Endothelial cell (in vitro differentiated cells): ENCODE measurements at regions not wholly inside any gene's neighbourhood (a gene's known extent, or its start where the extent isn't known, plus 50 kb on each side); places are given as distances from the start of the nearest gene placed in this dataset.

Source experiments
- DNase-seq: peaks from one replicate; pipeline ENCODE4 v3.0.0; 2021; ENCODE audit warnings: low spot score
- H3K27ac Mint-ChIP-seq: one replicate; pipeline ENCODE4 v1.8.0; 2021; ENCODE audit warnings: mixed read lengths, inconsistent platforms; ENCODE audit not compliant: unreplicated experiment
- H3K27me3 Mint-ChIP-seq: one replicate; pipeline ENCODE4 v1.8.0; 2021; ENCODE audit warnings: mild to moderate bottlenecking, moderate library complexity, mixed read lengths, inconsistent platforms; ENCODE audit not compliant: unreplicated experiment
- H3K36me3 Mint-ChIP-seq: one replicate; pipeline ENCODE4 v1.8.0; 2021; ENCODE audit warnings: mild to moderate bottlenecking, low read depth, mixed read lengths, inconsistent platforms; ENCODE audit not compliant: unreplicated experiment
- H3K4me1 Mint-ChIP-seq: one replicate; pipeline ENCODE4 v1.8.0; 2021; ENCODE audit warnings: mild to moderate bottlenecking, mixed read lengths, inconsistent platforms; ENCODE audit not compliant: unreplicated experiment
- H3K4me3 Mint-ChIP-seq: one replicate; pipeline ENCODE4 v1.8.0; 2021; ENCODE audit warnings: mild to moderate bottlenecking, mixed read lengths, inconsistent platforms; ENCODE audit not compliant: unreplicated experiment
- H3K9me3 Mint-ChIP-seq: one replicate; pipeline ENCODE4 v1.8.0; 2021; ENCODE audit warnings: mixed read lengths, inconsistent platforms; ENCODE audit not compliant: unreplicated experiment
- CTCF ChIP-seq: fragments of 200-600 bp; sonication (generic); IDR thresholded peaks from one replicate; pipeline ENCODE4 v1.5.0; 2021; ENCODE audit warnings: antibody characterized with exemption; ENCODE audit not compliant: unreplicated experiment

DNA sequence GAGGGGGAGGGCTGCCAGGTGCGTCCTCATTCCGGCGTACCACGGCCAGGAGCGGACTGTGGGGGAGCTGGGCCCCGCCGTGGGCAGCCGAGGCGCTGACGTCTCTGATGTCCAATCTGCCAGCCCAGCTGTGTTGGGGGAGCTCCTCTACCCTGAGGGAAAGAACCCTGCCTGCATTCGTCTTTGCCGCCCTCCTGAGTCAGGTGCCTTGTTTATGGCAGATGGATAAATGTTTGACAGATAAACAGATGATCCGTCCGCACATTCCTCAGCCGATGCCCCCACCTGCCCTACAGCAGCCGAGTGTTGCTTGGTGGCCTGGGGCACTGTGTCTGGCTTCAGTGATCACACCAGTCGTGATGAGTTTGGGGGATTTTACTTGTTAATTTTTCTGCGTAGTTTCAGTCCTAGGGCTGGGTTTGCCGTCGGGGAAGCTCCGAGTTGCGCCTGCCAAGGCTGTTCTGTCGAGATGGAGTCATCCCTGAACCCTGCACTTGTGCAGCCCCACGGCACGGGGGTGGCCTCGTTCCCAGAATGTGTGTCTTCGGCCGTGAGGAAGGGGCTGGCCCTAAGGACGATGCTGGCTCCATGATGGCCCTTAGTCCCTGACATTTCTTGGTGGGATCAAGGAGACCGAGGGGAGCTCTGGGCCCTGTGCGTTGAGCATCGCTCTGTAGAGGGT, 1083.9 kb downstream of the BRD1 start:
- Mint-ChIP-seq H3K27me3 (peaks cover 2% of the 10 kb centered on the region), H3K4me3 (no peak overlapping the region), H3K36me3 (no peaks in the 10 kb centered on the region), H3K4me1 (no peaks in the 10 kb centered on the region), H3K27ac (peak overlapping the region; percentile 80), H3K9me3 (no peaks in the 10 kb centered on the region)
- no peak for TF ChIP-seq CTCF
- DNase-seq = no peak

GRCh38 chr22:48742556-48743343, 1084.9 kb downstream of the BRD1 start:
- H3K9me3 Mint-ChIP-seq = no peaks in the 10 kb centered on the region
- no peak for TF ChIP-seq CTCF
- H3K27ac Mint-ChIP-seq = no peak overlapping the region
- no peaks in the 10 kb centered on the region for H3K36me3 Mint-ChIP-seq
- H3K4me3 Mint-ChIP-seq = no peak overlapping the region
- no peak for DNase-seq
- peaks cover 5% of the 10 kb centered on the region for H3K27me3 Mint-ChIP-seq
- no peaks in the 10 kb centered on the region for H3K4me1 Mint-ChIP-seq

DNA sequence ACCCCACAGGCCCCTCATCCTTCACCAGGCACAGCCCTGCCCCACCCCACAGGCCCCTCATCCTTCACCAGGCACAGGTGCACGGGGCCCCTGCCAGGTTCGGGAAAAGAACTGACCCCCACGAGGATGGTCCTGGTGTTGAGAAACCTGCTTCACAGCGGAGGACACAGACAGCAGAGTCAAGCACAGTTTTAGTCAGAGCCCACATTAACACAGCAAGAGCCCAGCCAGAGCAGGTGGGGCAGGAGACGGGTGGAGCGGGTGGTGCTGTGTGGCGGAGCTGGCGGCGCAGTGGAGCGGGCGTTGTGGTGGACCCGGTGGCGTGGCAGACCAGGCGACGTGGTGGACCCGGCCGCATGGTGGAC, 1085.5 kb downstream of the BRD1 start:
- no peaks in the 10 kb centered on the region for H3K9me3 Mint-ChIP-seq
- TF ChIP-seq CTCF = no peak
- no peaks in the 10 kb centered on the region for H3K36me3 Mint-ChIP-seq
- no peak overlapping the region for H3K27ac Mint-ChIP-seq
- H3K27me3 Mint-ChIP-seq = peaks cover 5% of the 10 kb centered on the region
- no peaks in the 10 kb centered on the region for H3K4me1 Mint-ChIP-seq
- H3K4me3 Mint-ChIP-seq = no peak overlapping the region
- DNase-seq = no peak

DNA sequence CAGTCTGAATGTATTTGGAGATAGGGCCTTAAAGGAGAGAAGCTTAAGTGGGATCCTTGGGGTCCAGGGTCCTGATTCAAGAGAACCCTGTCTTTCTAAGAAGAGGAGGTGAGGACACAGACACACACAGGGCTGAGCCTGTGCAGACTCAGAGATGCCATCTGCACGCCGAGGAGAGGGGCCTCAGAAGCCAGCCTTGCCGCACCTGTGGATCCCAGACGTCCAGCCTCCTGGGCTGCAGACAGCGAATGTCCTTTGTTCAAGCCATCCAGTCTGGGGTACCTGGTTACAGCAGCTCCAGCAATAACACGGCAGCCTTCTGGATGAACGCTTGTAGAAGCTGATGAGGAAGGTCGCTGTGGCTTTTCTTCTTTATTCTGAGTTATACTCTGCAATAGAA, 1086.1 kb downstream of the BRD1 start:
- DNase-seq = no peak
- peaks cover 5% of the 10 kb centered on the region for H3K27me3 Mint-ChIP-seq
- H3K4me1 Mint-ChIP-seq = no peaks in the 10 kb centered on the region
- H3K36me3 Mint-ChIP-seq = no peaks in the 10 kb centered on the region
- H3K4me3 Mint-ChIP-seq = no peak overlapping the region
- no peaks in the 10 kb centered on the region for H3K9me3 Mint-ChIP-seq
- no peak for TF ChIP-seq CTCF
- no peak overlapping the region for H3K27ac Mint-ChIP-seq
